ENCODE measurements at regions not wholly inside any gene's neighbourhood (a gene's known extent, or its start where the extent isn't known, plus 50 kb on each side); places are given as distances from the start of the nearest gene placed in this dataset.

DNA sequence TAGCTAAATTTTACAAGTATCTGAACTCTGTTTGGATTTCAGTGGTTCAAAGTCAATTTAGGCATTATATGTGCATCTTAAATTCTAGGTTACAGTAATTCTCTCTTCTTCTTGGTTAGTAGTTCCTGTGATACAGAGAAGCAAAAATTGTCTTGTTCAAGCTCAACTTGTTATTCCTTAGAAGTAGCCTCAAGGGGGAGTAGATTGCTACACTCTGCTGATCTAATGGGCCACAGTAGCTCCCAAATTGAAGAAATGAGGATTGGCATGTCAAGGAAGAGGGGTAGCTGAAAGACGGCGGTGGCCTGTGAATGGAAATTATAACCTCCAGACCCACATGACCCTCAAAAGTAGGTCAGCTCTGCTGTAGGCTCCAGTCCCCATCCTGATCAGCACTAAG is 334.7 kb downstream of the HRH4 start:
- TF ChIP-seq, protein P1, sequence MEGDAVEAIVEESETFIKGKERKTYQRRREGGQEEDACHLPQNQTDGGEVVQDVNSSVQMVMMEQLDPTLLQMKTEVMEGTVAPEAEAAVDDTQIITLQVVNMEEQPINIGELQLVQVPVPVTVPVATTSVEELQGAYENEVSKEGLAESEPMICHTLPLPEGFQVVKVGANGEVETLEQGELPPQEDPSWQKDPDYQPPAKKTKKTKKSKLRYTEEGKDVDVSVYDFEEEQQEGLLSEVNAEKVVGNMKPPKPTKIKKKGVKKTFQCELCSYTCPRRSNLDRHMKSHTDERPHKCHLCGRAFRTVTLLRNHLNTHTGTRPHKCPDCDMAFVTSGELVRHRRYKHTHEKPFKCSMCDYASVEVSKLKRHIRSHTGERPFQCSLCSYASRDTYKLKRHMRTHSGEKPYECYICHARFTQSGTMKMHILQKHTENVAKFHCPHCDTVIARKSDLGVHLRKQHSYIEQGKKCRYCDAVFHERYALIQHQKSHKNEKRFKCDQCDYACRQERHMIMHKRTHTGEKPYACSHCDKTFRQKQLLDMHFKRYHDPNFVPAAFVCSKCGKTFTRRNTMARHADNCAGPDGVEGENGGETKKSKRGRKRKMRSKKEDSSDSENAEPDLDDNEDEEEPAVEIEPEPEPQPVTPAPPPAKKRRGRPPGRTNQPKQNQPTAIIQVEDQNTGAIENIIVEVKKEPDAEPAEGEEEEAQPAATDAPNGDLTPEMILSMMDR (IDR thresholded peaks at IDR 0.05), result no peak
- no peak for TF ChIP-seq TCF7L2 (IDR thresholded peaks at IDR 0.05; ENCODE audit: low read depth, low read length)
